CD4-positive, alpha-beta T cell treated with Interleukin-4 for 1 hour (primary cell): ENCODE measurements at regions not wholly inside any gene's neighbourhood (a gene's known extent, or its start where the extent isn't known, plus 50 kb on each side); places are given as distances from the start of the nearest gene placed in this dataset.

Experiments used
- DNase-seq, 2 donors: peaks; one replicate each; pipeline ENCODE4 v3.0.0-alpha.2; 2020 to 2022

- DNase-seq = no peak
Observed at GRCh38 chr10:36351159-36351558, 709.1 kb upstream of the FZD8 start.

GRCh38 chr10:36349445-36350078 lies 707.5 kb upstream of the FZD8 start:
- no peak for DNase-seq

DNA sequence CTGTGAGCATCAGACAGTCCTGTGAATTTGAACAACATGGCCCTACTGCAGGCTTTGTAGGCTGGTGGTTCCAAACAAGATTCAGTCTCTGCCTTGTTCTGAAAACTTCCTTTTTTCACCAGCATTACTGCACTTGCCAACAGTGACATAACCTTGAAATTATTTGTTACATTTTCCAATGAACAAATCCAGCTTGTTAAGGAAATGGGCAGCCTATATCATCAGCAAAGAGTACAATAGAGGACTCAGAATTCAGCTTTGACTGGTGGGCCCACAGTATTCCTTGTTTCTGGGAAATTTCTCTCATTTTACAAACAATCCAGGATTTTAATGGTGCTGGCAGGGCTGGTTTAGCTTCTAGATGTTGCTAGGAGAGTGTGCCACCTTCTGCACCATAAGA lies 703.7 kb upstream of the FZD8 start:
- no peak for DNase-seq

- no peak for DNase-seq
Observed at GRCh38 chr10:36345175-36345533, 703.1 kb upstream of the FZD8 start.

DNA sequence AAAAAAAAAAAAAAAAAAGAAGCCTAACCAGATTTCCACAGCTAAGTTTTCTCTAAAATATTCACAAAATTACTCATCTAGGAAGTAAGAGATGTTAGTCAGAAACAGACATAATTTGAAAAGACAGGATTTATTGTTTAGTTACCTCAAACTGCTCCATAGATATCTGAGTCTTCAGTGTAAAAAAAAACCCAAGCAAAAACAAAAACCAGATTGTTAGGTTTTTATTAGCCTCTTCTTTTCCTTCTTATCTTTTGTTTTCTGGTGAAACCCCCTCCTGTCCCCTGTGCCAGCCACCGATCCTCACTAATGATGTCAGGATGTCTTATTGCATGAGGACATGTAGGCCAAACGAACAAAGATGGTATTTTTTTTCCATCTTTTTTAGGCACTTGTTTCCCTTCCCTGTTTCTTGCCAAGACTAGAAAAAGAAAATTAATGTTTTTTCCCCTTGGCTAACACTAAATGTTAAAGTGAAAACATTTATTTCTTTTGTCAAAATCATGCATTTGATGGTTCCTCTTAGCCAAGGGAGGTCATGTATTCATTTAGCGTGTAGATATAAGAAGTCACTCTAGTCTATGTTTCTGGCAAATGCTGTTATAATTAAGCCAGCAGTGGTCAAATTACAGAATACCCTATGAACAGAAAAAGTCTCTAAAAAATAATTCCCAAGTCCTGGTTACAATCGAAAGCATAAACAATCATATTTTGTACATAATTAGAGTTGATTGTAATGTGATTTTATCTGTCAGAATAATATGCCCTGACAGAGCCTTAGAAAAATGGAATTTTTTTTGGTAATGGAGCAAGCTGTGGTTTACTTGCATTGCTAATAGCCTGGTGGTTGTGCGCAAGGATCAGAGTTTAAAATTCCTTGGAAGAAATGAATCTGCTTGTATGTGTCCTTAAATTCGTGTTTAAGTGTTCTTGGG lies 702.4 kb upstream of the FZD8 start:
- DNase-seq = no peak

- DNase-seq = no peak
Observed at GRCh38 chr10:36342781-36343180, 700.7 kb upstream of the FZD8 start.

DNA sequence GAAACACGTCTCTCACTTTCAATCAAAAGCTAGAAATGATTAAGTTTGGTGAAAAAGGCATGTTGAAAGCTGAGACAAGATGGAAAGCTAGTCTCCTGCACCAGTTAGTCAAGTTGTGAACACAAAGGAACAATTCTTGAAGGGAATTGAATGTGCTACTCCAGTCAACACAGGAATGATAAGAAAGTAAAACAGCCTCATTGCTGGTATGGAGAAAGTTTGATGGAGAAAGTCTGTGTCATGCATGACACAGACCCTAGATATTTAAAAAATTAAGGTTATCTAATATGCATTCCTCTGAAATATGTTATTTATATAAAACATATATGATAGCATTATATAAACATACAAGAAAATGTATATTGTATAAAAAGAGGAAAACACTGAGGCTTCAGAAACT lies 699.4 kb upstream of the FZD8 start:
- DNase-seq = no peak

- DNase-seq = no peak
Observed at GRCh38 chr10:36336315-36336714, 694.2 kb upstream of the FZD8 start.

DNA sequence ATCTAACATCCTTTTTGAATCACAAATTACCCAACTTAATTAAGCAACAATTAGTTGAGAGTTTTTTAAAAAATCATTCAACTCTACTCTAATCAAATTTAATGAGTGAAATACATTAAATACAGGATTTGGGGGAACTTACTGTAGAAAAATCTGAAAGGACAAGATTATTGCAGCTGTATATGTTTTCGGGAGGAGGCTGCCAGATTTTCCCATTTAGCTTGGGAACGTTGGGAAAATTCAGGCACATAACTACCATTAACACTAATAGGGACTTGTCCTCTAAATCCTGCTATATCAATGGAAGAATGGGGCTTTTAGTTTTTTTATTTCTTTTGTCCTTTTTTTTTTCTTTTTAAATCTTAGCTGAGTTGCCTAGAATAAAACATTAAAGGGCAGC lies 691.4 kb upstream of the FZD8 start:
- no peak for DNase-seq

DNA sequence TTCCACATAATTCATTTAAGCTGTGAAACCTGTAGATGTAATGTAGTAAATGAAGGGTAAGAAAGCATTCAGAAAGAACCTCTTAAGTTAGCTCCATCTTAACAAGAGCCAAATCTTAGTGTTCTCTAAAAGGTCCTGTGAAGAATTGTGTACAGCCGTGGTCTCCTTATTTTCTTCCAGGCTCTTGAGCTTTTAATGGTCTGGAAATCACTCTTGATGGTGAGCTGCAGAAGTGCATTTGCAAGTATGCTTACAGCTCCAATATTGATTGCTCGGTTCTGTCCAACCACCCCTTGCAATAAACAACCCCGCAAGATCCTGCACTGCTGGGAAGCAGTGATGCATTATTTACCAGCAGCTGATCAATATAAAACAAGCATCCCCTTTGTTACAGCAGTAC lies 690.8 kb upstream of the FZD8 start:
- DNase-seq = no peak

DNA sequence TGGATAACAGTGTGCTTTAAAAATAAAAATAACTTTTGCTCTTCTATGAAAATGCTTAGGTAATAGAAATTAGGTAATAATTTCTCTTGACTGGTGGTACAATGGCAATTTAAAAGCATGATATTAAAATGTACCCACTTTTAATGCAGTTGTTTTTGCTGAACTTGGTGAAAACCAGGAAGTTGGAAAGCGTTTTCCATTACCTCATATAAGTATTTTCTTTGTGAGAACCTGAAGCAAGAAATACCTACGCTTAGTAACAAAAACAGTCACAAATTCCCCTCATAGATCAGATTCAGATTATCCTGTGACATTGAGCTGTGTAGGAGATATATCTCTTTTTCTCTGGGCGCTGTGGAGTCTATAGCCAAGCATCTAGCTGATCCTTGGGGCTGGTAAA lies 689.0 kb upstream of the FZD8 start:
- DNase-seq = no peak

DNA sequence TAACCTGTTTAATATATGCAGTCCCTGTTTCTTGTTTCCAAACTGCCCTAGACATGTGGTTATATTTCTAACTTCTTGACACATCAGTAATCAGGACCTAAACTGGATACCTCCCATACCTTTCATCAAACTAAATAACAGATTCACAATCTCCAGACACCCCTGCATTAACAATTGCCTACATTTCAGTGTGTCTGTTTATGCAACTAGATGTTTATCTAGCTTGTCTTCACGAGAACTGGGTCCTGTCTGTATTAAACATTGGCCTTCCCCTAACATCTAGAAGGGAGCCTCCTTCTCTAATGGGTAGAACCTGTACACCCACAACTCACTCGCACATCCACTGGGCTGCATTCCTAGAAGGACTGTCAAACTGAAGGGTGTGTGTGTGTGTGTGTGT lies 683.7 kb upstream of the FZD8 start:
- no peak for DNase-seq

- no peak for DNase-seq
Observed at GRCh38 chr10:36324831-36325230, 682.7 kb upstream of the FZD8 start.

DNA sequence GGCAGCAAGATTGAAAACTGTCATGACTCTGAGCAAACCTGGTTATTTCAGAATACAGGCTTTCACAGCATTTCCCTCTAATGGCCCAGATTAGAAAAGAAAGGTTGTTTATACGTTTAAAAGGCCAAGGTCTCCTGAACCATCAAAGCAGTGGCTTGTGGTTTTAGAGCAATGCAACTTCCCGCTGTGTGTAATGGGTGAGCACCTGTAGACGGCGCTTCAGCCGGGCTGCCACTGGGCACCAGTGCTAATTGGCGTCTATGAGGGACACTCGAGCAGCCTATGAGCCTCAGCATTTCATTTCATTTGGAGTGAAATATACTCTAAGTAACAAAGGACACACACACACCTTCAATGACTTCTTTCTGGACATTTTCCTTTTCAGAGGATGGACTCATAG lies 671.0 kb upstream of the FZD8 start:
- DNase-seq = no peak

DNA sequence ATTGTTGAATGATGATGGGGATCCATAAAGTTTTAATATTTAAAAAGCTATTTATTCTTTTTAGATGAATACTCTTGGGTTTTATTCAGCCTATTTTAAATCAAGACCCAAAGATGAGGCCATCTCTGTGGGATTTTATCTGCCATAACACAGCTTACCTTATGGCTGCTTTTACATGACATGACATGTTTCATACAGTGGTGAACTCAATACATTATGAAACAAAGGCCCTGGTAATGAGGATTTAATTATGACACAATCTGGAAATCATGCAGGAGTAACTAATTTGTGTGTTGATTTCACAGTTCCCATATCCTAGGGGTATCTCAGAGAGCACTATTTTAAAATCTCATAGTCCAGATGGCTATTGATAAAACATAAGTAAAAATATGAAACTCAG lies 661.8 kb upstream of the FZD8 start:
- DNase-seq = no peak

- DNase-seq = no peak
Observed at GRCh38 chr10:36302086-36302485, 660.0 kb upstream of the FZD8 start.

DNA sequence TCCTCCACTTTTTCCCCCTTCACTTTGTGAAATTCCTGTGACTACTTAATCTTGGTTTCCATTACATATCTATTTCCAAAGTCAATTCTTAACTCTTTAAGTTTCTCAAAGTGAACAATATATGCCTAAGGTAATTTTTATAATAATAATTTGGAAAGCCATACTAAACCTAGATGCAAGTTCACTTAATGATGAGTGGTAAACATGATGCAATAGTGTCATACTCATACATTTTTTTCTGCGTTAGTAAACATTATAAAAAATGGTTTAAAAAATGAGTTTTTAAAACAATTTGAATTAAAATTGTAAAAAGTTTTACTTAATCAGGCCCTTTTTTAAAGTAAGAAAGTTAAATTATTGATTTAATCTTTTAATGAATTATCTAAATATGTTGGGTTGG lies 659.4 kb upstream of the FZD8 start:
- DNase-seq = no peak

DNA sequence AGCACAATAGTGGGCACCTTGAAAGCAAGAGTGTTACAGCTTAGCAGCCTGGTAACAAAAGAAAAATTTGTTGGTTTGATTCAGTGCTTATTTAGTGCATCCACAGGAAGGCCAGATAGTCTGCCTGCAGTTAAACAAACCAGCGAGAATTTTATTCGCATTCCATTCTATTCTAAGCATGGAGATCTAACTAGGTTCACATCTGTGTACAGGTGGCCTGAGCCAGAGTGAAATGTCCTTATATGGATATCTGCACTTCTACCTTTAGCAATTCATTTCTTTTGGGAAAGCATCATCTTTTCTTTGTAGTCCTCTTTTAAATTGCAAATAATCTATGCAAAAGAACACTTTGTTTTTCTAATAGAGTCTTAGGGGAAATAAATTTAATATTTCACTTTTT lies 659.0 kb upstream of the FZD8 start:
- DNase-seq = no peak

DNA sequence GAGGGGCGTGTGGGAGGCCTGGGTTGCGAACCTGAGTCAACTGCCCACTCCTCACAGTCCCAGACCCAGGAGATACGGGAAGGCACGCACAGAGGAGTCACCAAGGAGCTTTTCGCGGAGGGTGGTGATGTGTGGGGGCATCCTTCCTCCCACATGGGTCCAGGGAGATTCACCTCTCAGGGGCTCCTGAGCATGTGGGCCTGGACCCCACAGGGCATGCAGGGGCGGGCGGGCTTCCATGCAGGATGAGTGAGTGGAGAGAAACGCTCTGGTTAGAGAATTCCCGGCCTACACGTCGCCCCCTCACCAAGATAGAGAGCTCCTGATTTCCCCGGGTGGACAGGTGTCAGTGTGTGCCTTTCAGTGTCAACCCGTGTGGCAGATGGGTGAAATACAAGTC lies 641.7 kb upstream of the FZD8 start:
- DNase-seq = no peak

GRCh38 chr10:36281831-36282331 lies 639.8 kb upstream of the FZD8 start:
- no peak for DNase-seq

GRCh38 chr10:36280890-36281499 lies 638.9 kb upstream of the FZD8 start:
- no peak for DNase-seq

DNA sequence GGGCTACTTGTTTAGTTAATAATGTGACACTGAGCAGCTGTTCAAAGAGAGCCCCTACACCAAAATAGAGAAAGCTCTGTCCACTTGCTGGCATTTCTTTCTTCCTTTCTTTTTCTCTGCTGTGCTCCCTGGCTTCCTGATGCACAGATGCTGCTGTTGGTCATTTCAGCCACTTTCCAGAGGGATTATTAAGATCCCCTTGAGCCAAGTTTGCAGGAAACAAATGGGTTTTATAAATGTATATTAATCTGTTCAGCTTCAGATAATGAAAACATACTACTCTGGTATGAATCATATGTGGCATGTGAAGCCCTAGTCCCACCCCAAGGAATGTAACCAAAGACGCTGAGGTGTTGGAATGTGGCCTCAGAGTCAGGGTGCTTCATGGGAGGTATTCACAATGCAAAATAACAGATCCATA lies 638.2 kb upstream of the FZD8 start:
- DNase-seq = no peak

DNA sequence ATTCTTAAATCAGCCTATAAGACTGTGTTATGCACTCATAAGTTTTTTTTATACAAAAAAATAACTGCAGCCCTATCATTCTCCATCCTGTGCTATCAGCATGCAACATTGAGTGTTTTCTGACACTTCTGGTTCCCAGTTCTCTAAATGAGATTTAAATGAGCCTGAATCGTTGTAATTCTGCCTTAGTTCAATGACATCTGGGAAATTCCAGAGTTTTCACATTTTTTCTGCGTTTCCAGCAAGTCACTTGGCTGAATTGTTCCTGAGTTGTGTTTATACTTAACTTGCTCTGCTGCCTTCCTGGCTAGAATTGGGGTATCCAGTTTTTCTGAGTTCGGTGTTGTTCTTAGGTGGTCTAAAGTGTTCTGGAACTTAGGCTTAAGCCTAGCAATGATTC lies 636.1 kb upstream of the FZD8 start:
- no peak for DNase-seq

DNA sequence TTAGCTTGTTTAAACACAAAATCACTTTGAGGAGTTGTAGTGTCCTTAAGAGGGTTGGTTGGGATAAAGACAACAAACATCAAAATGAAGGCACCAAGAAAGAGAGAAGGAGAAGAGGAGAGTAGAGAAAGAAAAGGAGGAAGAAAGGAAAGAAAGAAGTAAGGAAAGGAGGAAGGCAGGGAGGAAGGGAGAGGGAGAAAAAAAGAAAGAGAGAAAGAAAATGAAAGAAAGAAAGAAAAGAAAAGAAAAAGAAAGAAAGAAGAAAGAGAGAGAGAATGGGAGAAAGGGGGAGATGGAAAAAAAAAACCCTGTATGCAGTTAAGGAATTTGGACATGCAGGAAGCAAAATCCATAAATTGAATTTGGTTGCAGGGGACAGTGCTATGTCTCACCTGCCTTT lies 635.4 kb upstream of the FZD8 start:
- DNase-seq = no peak
